HEK293T (cell line): ENCODE measurements at regions not wholly inside any gene's neighbourhood (a gene's known extent, or its start where the extent isn't known, plus 50 kb on each side); places are given as distances from the start of the nearest gene placed in this dataset.

Experiments used
- CTCF ChIA-PET: fragments of 350-600 bp; formaldehyde crosslinking; extraction: SDS; loops from one replicate; lab custom pipeline; 2021; ENCODE audit warnings: antibody characterized with exemption, inconsistent platforms; lab: Yijun Ruan, JAX
- POLR2A ChIA-PET: fragments of 350-600 bp; formaldehyde crosslinking; extraction: SDS; loops from one replicate; lab custom pipeline; 2020; ENCODE audit warnings: antibody characterized with exemption, inconsistent platforms; lab: Yijun Ruan, JAX
- DNase-seq: peaks from one replicate; pipeline ENCODE4 v3.0.0; 2012; ENCODE audit warnings: mixed read lengths; ENCODE audit errors: extremely low spot score
- ARNT ChIP-seq: fragments of 450-650 bp; IDR thresholded peaks from 2 replicates; pipeline ENCODE4 v1.6.1; 2017; ENCODE audit warnings: mild to moderate bottlenecking
- BHLHE40 ChIP-seq: fragments of 450-650 bp; IDR thresholded peaks from 2 replicates; pipeline ENCODE4 v1.6.1; 2016; ENCODE audit warnings: mild to moderate bottlenecking, moderate library complexity, borderline replicate concordance
- CTBP1 ChIP-seq: fragments of 450-650 bp; IDR thresholded peaks from 2 replicates; pipeline ENCODE4 v1.6.1; 2016; ENCODE audit warnings: borderline replicate concordance
- ELF4 ChIP-seq: fragments of 450-650 bp; IDR thresholded peaks from 2 replicates; pipeline ENCODE4 v1.6.1; 2017; ENCODE audit warnings: antibody characterized with exemption
- FOXA1 ChIP-seq: fragments of 450-650 bp; IDR thresholded peaks from 2 replicates; pipeline ENCODE4 v1.6.1; 2016; ENCODE audit warnings: mild to moderate bottlenecking
- FOXK2 ChIP-seq: fragments of 450-650 bp; IDR thresholded peaks from 2 replicates; pipeline ENCODE4 v1.6.1; 2016; ENCODE audit warnings: mild to moderate bottlenecking
- FOXM1 ChIP-seq: fragments of 450-650 bp; IDR thresholded peaks from 2 replicates; pipeline ENCODE4 v1.6.1; 2017; ENCODE audit warnings: mild to moderate bottlenecking, borderline replicate concordance
- HDGF ChIP-seq: fragments of 450-650 bp; IDR thresholded peaks from 2 replicates; pipeline ENCODE4 v1.6.1; 2017; ENCODE audit warnings: antibody characterized with exemption, borderline replicate concordance
- L3MBTL2 ChIP-seq: fragments of 450-650 bp; conservative IDR thresholded peaks from 2 replicates; pipeline ENCODE4 v1.6.1; 2016; ENCODE audit warnings: mild to moderate bottlenecking
- LEF1 ChIP-seq: fragments of 450-650 bp; IDR thresholded peaks from 2 replicates; pipeline ENCODE4 v1.6.1; 2017; ENCODE audit warnings: mild to moderate bottlenecking, borderline replicate concordance
- NFRKB ChIP-seq: fragments of 450-650 bp; IDR thresholded peaks from 2 replicates; pipeline ENCODE4 v1.6.1; 2016; ENCODE audit warnings: mild to moderate bottlenecking, moderate library complexity
- PKNOX1 ChIP-seq: fragments of 450-650 bp; IDR thresholded peaks from 2 replicates; pipeline ENCODE4 v1.6.1; 2016
- SP1 ChIP-seq: fragments of 450-650 bp; IDR thresholded peaks from 2 replicates; pipeline ENCODE4 v1.6.1; 2017
- SUZ12 ChIP-seq: fragments of 450-650 bp; IDR thresholded peaks from 2 replicates; pipeline ENCODE4 v1.6.1; 2016; ENCODE audit warnings: mild to moderate bottlenecking
- TARDBP ChIP-seq: fragments of 450-650 bp; IDR thresholded peaks from 2 replicates; pipeline ENCODE4 v1.6.1; 2016
- ZNF384 ChIP-seq: fragments of 450-650 bp; IDR thresholded peaks from 2 replicates; pipeline ENCODE4 v1.6.1; 2016

GRCh38 chr2:128422571-128422970 lies 103.9 kb upstream of the HS6ST1 start:
- no peak for DNase-seq

GRCh38 chr2:128423788-128424165 lies 105.1 kb upstream of the HS6ST1 start:
- no peak for DNase-seq
- TF ChIP-seq ELF4 (no peak), LEF1 (no peak), PKNOX1 (no peak), FOXK2 (no peak)
- POLR2A ChIA-PET = no interaction called here
- CTCF ChIA-PET = no interaction called here

More at GRCh38 chr2:128422571-128422970, 103.9 kb upstream of the HS6ST1 start:
- CTCF ChIA-PET = no interaction called here
- TF ChIP-seq L3MBTL2 = no peak
- TF ChIP-seq SP1 = no peak
- TF ChIP-seq ARNT = no peak
- TF ChIP-seq FOXM1 = no peak
- no peak for TF ChIP-seq SUZ12
- POLR2A ChIA-PET = no interaction called here

- POLR2A ChIA-PET = no interaction called here
- CTCF ChIA-PET = no interaction called here
- TF ChIP-seq ELF4 = no peak
- no peak for TF ChIP-seq FOXM1
- TF ChIP-seq FOXA1 = no peak
- no peak for TF ChIP-seq FOXK2
- no peak for TF ChIP-seq PKNOX1
- no peak for TF ChIP-seq CTBP1
- no peak for TF ChIP-seq ARNT
- no peak for TF ChIP-seq LEF1
- TF ChIP-seq BHLHE40 = no peak
- TF ChIP-seq SP1 = no peak
- TF ChIP-seq HDGF = no peak
- TF ChIP-seq L3MBTL2 = no peak
- TF ChIP-seq SUZ12 = no peak
- TF ChIP-seq TARDBP = no peak
- TF ChIP-seq NFRKB = no peak
- TF ChIP-seq ZNF384 = no peak
- no peak for DNase-seq
These were observed 105.9 kb upstream of the HS6ST1 start for GRCh38 chr2:128424406-128425171.

GRCh38 chr2:128425216-128425615 lies 106.5 kb upstream of the HS6ST1 start:
- TF ChIP-seq NFRKB (no peak), BHLHE40 (no peak), SUZ12 (no peak), ZNF384 (no peak)
- no peak for DNase-seq
- ChIA-PET POLR2A (no interaction called here), CTCF (no interaction called here)

- no peak for TF ChIP-seq FOXM1
- TF ChIP-seq CTBP1 = no peak
- no peak for TF ChIP-seq SUZ12
- TF ChIP-seq LEF1 = no peak
- TF ChIP-seq SP1 = no peak
- TF ChIP-seq ZNF384 = no peak
- no peak for TF ChIP-seq HDGF
- TF ChIP-seq PKNOX1 = no peak
- TF ChIP-seq BHLHE40 = no peak
- no peak for TF ChIP-seq FOXK2
- TF ChIP-seq NFRKB = no peak
- no peak for TF ChIP-seq ELF4
- ChIA-PET POLR2A (no interaction called here), CTCF (interaction anchor here (0.6 kb wide), 1 partner anchor 330 kb away, joined by 4 read pairs; no protein-coding TSS in a partner anchor)
- no peak for DNase-seq
These were observed 107.3 kb upstream of the HS6ST1 start for GRCh38 chr2:128425731-128426620.

GRCh38 chr2:128427413-128427755 lies 108.7 kb upstream of the HS6ST1 start:
- TF ChIP-seq NFRKB = no peak
- TF ChIP-seq TARDBP = no peak
- no peak for TF ChIP-seq LEF1
- no peak for TF ChIP-seq FOXM1
- no peak for TF ChIP-seq HDGF
- TF ChIP-seq PKNOX1 = no peak
- TF ChIP-seq ELF4 = no peak
- no peak for TF ChIP-seq FOXA1
- no peak for TF ChIP-seq SUZ12
- DNase-seq = no peak
- ChIA-PET CTCF (no interaction called here), POLR2A (no interaction called here)
